ENCODE measurements at regions not wholly inside any gene's neighbourhood (a gene's known extent, or its start where the extent isn't known, plus 50 kb on each side); places are given as distances from the start of the nearest gene placed in this dataset.

DNA sequence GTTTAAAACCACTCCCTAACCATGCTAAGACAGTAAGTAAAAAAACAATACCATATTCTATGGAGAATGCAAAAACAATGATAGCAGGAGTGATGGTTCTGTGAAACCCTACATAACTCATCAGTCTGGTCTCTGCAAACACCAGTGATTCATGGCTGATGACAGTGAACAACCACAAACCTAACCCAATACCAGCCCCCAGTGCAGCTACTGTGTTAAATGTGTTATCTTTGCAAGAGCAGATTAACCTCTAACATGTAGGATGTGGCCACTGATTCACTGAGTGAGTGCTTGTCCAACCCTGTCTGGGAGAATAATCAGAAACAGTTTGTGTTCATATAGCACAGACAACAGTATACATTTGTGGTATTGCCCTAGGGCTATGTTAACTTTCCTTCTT is 100.2 kb upstream of the COG2 start:
- ATAC-seq: no peak
- TF ChIP-seq CSDC2 (CRISPR knock-in tag; IDR thresholded peaks at IDR 0.05) (no peak), ZFP30 (CRISPR knock-in tag; IDR thresholded peaks at IDR 0.05) (no peak), TOX (CRISPR knock-in tag; IDR thresholded peaks at IDR 0.05; ENCODE audit: borderline replicate concordance) (no peak), PPARA (CRISPR knock-in tag; IDR thresholded peaks at IDR 0.05; ENCODE audit: borderline replicate concordance) (no peak), SNAI2 (CRISPR knock-in tag; IDR thresholded peaks at IDR 0.05) (no peak), ZC3H10 (CRISPR knock-in tag; IDR thresholded peaks at IDR 0.05) (no peak), ESRRG (CRISPR knock-in tag; IDR thresholded peaks at IDR 0.05) (no peak), GLIS3 (CRISPR knock-in tag; IDR thresholded peaks at IDR 0.05) (no peak), ARNTL (CRISPR knock-in tag; IDR thresholded peaks at IDR 0.05; ENCODE audit: borderline replicate concordance, low read depth) (no peak), RARB (CRISPR knock-in tag; IDR thresholded peaks at IDR 0.05) (no peak), ZNF70 (CRISPR knock-in tag; IDR thresholded peaks at IDR 0.05) (no peak), TCF4 (CRISPR knock-in tag; IDR thresholded peaks at IDR 0.05; ENCODE audit: borderline replicate concordance) (no peak), BACH2 (CRISPR knock-in tag; IDR thresholded peaks at IDR 0.05; ENCODE audit: borderline replicate concordance) (no peak)
- TF ChIP-seq, protein P1, sequence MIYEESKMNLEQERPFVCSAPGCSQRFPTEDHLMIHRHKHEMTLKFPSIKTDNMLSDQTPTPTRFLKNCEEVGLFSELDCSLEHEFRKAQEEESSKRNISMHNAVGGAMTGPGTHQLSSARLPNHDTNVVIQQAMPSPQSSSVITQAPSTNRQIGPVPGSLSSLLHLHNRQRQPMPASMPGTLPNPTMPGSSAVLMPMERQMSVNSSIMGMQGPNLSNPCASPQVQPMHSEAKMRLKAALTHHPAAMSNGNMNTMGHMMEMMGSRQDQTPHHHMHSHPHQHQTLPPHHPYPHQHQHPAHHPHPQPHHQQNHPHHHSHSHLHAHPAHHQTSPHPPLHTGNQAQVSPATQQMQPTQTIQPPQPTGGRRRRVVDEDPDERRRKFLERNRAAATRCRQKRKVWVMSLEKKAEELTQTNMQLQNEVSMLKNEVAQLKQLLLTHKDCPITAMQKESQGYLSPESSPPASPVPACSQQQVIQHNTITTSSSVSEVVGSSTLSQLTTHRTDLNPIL (CRISPR knock-in tag; IDR thresholded peaks at IDR 0.05; ENCODE audit: low read depth): no peak
- TF ChIP-seq, protein P2, sequence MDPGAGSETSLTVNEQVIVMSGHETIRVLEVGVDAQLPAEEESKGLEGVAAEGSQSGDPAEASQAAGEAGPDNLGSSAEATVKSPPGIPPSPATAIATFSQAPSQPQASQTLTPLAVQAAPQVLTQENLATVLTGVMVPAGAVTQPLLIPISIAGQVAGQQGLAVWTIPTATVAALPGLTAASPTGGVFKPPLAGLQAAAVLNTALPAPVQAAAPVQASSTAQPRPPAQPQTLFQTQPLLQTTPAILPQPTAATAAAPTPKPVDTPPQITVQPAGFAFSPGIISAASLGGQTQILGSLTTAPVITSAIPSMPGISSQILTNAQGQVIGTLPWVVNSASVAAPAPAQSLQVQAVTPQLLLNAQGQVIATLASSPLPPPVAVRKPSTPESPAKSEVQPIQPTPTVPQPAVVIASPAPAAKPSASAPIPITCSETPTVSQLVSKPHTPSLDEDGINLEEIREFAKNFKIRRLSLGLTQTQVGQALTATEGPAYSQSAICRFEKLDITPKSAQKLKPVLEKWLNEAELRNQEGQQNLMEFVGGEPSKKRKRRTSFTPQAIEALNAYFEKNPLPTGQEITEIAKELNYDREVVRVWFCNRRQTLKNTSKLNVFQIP (CRISPR knock-in tag; IDR thresholded peaks at IDR 0.05; ENCODE audit: borderline replicate concordance, low read depth): no peak
- TF ChIP-seq, protein P3, sequence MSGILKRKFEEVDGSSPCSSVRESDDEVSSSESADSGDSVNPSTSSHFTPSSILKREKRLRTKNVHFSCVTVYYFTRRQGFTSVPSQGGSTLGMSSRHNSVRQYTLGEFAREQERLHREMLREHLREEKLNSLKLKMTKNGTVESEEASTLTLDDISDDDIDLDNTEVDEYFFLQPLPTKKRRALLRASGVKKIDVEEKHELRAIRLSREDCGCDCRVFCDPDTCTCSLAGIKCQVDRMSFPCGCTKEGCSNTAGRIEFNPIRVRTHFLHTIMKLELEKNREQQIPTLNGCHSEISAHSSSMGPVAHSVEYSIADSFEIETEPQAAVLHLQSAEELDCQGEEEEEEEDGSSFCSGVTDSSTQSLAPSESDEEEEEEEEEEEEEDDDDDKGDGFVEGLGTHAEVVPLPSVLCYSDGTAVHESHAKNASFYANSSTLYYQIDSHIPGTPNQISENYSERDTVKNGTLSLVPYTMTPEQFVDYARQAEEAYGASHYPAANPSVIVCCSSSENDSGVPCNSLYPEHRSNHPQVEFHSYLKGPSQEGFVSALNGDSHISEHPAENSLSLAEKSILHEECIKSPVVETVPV (CRISPR knock-in tag; IDR thresholded peaks at IDR 0.05): no peak
- TF ChIP-seq, protein P4, sequence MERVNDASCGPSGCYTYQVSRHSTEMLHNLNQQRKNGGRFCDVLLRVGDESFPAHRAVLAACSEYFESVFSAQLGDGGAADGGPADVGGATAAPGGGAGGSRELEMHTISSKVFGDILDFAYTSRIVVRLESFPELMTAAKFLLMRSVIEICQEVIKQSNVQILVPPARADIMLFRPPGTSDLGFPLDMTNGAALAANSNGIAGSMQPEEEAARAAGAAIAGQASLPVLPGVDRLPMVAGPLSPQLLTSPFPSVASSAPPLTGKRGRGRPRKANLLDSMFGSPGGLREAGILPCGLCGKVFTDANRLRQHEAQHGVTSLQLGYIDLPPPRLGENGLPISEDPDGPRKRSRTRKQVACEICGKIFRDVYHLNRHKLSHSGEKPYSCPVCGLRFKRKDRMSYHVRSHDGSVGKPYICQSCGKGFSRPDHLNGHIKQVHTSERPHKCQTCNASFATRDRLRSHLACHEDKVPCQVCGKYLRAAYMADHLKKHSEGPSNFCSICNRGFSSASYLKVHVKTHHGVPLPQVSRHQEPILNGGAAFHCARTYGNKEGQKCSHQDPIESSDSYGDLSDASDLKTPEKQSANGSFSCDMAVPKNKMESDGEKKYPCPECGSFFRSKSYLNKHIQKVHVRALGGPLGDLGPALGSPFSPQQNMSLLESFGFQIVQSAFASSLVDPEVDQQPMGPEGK (CRISPR knock-in tag; IDR thresholded peaks at IDR 0.05; ENCODE audit: borderline replicate concordance): no peak

DNA sequence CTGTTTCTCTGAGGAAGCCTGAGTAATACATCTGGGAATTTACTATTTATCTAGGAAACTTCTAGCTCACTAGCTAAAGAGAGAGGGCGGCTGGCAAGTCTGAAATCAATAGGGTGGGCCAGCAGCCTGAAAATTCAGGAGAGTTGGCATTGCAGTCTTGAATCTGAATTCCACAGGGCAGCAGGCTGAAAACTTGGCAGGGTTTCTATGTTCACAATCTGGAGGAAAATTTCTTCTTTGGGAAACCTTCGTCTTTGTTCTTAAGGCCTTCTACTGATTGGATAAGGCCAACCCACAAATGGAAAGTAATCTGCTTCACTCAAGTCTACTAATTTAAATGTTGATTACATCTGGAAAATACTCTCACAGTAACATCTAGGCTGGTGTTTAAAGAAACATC is 101.0 kb upstream of the COG2 start:
- ATAC-seq: no peak
- TF ChIP-seq ZNF70 (CRISPR knock-in tag; IDR thresholded peaks at IDR 0.05) (no peak), RARB (CRISPR knock-in tag; IDR thresholded peaks at IDR 0.05) (no peak), ZFP3 (CRISPR knock-in tag; IDR thresholded peaks at IDR 0.05) (no peak), ESRRG (CRISPR knock-in tag; IDR thresholded peaks at IDR 0.05) (no peak), OSR1 (CRISPR knock-in tag; IDR thresholded peaks at IDR 0.05) (no peak), ZNF8 (CRISPR knock-in tag; IDR thresholded peaks at IDR 0.05) (no peak), BACH2 (CRISPR knock-in tag; IDR thresholded peaks at IDR 0.05; ENCODE audit: borderline replicate concordance) (no peak), ZNF565 (CRISPR knock-in tag; conservative IDR thresholded peaks at IDR 0.05; ENCODE audit: low read depth) (no peak), GLIS3 (CRISPR knock-in tag; IDR thresholded peaks at IDR 0.05) (no peak), PPARA (CRISPR knock-in tag; IDR thresholded peaks at IDR 0.05; ENCODE audit: borderline replicate concordance) (no peak), TCF4 (CRISPR knock-in tag; IDR thresholded peaks at IDR 0.05; ENCODE audit: borderline replicate concordance) (no peak), TOX (CRISPR knock-in tag; IDR thresholded peaks at IDR 0.05; ENCODE audit: borderline replicate concordance) (no peak)
- TF ChIP-seq, protein P3 (CRISPR knock-in tag; IDR thresholded peaks at IDR 0.05): no peak
- TF ChIP-seq, protein P4 (CRISPR knock-in tag; IDR thresholded peaks at IDR 0.05; ENCODE audit: borderline replicate concordance): no peak
- TF ChIP-seq, protein P1 (CRISPR knock-in tag; IDR thresholded peaks at IDR 0.05; ENCODE audit: low read depth): no peak
